NB4 (cell line): ENCODE measurements at regions not wholly inside any gene's neighbourhood (a gene's known extent, or its start where the extent isn't known, plus 50 kb on each side); places are given as distances from the start of the nearest gene placed in this dataset.

Experiments
- CTCF ChIP-seq: IDR thresholded peaks from one replicate; pipeline ENCODE4 v1.5.1; 2012; ENCODE audit warnings: low read depth, low read length
- MAX ChIP-seq: IDR thresholded peaks from 2 replicates; pipeline ENCODE4 v1.6.1; 2011; ENCODE audit warnings: low read depth, low read length
- MYC ChIP-seq: IDR thresholded peaks from 2 replicates; pipeline ENCODE4 v1.6.1; 2011; ENCODE audit warnings: low read depth, low read length
- POLR2A ChIP-seq: IDR thresholded peaks from 2 replicates; pipeline ENCODE4 v1.6.1; 2011; ENCODE audit warnings: mild to moderate bottlenecking; ENCODE audit not compliant: insufficient read length; ENCODE audit errors: extremely low read depth

GRCh38 chr13:99145461-99145860 lies 55.2 kb upstream of the UBAC2 start:
- TF ChIP-seq CTCF (no peak), POLR2A (no peak), MAX (no peak), MYC (no peak)
